NCI-H1694 (cell line): ENCODE measurements at regions not wholly inside any gene's neighbourhood (a gene's known extent, or its start where the extent isn't known, plus 50 kb on each side); places are given as distances from the start of the nearest gene placed in this dataset.

Experiments used
- DNase-seq: peaks from one replicate; lab custom pipeline; 2025; lab: John Stamatoyannopoulos, UW

DNA sequence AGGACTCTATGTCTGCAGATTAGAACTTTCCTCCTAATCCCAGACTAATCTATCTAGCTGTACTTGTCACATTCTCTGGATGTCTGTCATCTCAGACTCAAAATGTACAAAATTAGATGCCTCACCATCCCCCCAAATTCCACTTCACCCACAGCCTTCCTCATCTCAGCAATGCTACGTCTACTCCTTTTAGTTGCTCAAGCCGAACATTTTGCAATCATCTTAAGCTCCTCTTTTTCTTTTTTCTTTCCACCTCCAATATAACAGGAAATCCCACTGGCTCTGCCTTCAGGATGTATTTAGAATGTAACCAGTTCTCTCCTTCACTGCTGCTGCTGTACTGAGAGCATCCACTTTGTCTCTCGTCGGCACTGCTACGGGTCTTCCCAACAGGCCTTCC, 1091.8 kb downstream of the TBC1D22A start:
- no peak for DNase-seq

DNA sequence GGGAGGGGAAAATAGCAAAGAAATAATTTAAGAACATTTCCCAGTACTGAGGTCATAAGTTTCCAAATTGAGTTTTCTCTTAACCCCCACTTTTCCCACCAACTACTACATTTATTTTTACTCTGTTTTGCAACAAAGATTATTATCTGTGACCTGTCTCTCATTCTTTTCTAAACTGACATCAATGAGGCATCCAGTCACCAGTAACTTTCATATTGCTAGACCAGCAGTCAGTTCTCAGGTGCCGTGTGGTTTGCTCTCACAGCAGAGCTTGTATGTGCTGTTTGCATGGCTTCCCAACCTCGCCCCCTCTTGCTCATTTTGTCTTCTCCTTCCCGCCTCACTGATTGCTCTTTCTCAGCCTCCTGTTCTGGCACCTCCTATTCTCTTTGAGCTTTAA, 1091.3 kb downstream of the TBC1D22A start:
- no peak for DNase-seq

DNA sequence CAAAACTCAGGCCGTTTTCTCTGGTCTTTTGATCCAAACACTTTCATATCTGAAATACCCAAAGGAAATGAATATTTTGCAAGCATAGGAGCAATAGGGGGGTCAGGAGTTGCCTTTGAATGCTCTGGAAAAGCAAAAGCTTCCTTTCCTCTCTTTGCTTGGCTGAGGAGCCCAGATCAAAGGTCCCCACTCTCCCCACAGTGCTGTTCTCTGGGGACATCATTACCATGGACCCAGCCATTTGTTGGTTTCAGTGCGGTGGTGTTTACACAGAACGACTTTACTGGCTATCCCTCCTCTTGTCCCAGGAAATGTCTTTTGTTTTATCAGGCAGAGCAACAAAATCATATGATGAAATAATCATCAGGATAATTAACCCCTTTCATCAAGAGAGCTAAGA, 1089.1 kb downstream of the TBC1D22A start:
- DNase-seq = no peak

DNA sequence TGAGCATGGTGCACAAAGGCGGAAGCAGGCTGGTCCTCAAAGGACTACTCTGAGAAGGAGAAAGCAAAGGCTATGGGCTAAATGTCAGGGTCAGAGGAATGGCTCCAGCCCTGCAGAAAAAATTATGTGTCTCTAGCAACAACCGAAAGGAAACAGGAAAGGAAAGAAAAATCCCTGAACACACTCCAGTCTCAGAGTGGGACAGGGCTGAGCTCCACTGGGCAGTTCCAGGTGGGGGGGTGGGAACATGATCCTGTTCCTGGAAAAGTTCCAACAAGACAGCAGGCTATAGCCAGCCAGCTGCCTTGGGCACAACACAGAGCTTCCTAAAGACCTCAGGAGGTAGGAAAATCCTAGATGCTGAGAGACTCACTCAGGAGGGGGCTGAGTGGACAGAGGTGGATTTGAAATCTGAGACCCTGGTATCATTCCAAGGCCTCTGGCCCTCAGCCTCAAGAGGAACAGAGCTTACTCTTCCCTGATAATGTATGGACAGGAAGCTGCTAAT, 1088.2 kb downstream of the TBC1D22A start:
- no peak for DNase-seq

DNA sequence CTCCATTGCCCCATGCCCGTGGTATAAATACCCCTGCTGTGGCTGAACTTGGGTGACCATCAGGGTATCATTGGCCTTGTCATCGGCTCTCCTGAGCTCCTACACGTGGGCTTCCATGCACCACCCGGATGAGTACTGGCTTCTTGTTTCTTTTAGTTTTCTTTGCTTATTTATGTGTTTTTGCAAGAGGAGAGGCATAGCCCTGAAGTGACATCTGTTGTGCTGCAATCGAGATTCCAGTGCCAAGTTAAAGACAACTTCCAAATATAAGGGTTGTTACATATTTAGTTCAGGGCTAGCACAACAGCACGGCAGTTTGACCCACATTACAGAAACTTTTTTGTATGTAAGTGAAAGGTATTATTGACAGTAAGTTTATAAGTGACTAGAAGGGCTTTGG, 1087.1 kb downstream of the TBC1D22A start:
- DNase-seq = no peak

DNA sequence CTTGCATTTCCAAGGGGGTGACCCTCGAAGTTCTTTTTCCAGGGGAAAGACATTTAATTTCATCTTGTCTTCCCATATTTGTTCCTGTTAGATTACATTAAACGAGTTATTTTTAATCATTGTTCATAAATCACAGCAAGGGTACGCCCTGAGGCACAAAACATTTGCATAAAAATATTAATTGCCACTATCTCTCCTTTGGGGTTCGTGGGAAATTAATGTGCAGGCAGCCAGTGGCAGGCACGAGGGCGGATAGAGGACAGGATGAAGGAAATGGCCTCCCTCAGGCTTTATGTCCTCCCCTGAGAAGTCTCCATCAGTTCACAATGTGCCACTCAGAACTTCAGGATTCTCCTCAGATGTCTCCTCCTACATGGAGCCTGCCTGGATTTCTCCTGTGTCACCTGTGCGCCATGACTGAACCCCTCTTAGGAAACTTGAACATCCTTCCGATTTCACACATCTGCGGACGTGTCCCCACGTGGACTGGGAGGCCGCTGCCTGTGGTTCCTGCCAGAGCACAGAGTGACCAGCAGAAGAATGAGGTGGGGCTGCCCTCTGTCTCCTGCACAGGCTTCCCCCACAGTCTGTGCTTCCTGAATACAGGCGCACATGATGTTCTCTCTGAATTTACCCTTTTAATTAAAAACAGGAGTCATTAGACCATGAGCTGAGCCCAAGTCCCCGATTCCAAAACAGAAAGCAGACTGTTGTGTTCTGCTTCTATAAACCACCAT, 1085.9 kb downstream of the TBC1D22A start:
- no peak for DNase-seq

DNA sequence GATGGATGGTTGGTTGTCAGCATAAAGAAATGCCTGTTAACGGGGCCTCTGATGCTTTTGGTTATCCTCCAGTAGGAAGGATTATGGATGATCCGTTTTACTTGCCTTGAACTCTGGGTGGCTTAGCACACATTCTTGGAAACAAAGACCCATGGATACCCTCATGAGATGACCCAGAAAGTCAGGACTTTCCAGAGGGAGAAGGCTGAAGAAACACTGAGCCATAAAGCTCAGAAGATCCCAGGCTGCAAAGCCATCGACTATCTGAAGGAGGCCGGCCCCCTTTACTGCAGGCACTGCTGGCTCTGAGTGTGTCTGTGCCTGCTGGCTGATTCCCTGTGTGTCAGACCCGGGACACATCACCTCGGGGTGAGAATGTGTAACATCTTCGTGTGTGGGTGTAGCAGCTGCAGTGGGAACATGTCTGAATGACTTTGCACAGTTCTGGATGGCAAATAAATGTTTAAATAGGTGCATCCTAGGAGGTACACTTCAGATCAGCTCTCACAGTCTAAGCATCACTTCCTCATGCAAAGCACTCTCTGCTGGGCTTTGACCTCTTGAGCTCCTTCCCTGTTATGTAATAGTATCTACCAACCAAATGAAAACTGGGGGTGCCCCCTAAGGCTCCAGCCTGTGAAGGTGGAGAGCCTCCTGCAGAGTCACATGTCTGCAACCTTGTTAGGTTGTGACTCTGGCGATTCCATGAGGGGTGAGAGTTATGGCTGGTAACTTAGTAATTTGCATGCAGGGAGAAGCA, 1084.9 kb downstream of the TBC1D22A start:
- no peak for DNase-seq

DNA sequence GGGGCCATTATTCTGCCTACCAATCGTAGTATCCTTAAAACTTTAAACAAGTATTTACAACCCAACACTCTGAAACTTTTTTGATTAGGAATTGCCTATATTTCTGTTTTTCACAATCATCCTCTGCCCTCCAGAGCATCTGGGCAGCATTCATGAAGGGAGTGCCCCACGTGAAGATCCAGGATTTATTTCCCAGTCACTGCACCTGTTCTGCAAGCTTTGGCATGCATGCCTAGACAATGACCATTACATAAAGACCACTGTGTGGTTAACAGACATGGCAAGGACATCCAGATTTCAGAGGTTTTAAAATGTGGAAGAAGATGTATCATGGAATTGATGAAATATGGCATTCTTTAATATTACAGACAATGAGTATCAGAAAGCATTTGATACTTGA, 1083.8 kb downstream of the TBC1D22A start:
- no peak for DNase-seq

DNA sequence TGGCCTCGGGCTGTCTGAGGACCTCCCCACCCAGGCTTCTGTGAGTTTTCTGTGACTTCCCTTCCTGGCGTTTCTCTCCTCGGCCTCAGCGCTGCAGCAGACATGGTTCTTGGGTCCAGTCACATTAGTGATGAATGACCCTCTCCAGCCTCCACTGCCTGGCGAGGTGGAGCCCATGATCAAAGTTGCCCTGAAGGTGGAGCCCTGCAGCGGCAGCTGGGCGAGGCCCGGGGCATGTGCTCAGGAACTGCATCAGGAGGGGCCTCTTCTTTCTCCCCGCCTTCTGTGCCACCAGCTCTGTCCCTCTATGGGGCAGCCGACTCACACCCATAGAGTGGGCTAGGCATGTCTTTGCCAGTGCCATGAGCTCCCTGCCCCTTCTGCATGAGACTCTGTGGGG, 1079.7 kb downstream of the TBC1D22A start:
- no peak for DNase-seq

DNA sequence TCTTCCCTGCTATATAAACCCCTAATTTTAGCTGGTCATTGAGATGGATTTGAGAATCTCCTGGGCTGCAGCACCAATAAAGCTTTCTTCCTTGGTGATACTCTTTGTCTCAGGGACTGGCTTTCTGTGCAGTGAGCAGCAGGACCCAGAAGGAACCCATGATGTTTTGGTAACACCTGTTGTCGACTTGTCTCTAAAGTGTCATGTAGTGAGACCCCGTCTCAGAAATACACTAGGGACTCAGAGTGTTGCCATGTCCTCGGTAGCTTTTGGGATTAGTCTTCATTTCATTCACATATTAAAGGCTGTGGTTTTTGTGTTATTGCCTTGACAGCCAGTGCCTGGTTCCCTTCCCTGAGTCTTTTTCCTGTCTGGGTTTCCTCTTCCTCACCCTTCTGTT, 1078.7 kb downstream of the TBC1D22A start:
- DNase-seq = no peak

DNA sequence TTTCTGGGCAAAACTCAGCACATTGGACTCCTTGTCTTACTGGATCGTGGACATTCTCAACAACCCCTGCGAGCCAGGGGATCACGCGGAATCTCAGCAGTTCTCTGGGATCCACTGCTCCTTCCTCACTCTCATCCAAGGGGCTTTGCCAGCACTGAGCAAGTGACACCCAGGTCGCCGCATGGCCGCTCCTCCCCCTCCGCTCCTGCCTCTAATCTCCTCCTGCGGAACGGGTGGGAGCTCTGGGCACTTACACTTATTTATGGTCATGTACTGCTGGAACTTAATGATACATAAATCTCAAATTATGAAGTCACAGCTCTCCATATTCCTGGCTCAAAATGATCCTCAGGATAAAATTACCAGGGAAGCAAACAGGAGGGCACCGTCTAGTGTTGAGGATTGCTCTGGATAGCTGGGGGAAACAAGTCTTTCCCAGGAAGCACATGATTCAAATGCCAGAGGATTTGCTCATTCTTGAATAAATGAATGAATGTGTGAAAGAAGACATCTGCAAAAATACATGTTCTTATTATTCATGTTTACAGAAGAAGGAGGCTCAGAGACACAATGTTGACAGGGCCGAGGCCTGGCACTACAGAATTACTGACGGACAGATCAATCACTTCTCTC, 1077.3 kb downstream of the TBC1D22A start:
- DNase-seq = no peak

DNA sequence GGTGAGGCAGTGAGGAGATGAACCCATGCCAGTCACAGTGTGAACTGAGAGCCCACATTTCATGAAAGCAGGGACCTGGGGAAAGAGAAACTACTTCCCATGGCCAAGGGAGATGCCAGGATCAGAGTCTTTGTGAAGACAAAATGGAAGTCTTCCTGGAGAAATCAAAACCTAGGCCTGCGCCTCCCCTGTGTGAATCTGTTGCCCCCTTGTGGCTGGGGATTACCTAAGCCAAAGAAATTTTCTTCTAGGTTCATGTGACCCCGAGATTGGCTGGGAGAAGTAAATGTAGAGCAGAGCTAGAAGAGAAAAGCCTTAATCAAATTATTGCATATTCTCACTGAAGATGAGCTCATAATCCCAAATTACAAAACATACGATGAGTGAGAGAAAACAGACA, 1075.3 kb downstream of the TBC1D22A start:
- no peak for DNase-seq

DNA sequence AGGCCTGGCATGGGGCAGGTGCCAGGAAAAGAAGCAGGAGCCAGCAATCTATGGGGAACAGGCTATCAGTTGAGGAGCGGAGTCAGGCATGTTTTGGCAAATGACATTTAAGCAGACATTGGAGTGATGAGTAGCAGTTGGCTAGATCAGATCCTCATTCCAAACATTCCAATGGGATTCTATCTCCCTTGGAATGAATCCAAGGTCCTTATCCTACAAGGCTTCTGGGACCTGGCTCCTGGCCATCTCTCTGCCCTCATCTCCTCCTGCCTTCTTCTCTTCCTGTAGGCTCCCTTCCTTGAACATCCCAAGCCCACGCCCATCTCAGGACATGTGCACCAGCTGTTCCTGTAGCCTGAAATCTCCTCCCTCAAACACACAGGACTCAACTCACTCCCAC, 1074.5 kb downstream of the TBC1D22A start:
- no peak for DNase-seq

DNA sequence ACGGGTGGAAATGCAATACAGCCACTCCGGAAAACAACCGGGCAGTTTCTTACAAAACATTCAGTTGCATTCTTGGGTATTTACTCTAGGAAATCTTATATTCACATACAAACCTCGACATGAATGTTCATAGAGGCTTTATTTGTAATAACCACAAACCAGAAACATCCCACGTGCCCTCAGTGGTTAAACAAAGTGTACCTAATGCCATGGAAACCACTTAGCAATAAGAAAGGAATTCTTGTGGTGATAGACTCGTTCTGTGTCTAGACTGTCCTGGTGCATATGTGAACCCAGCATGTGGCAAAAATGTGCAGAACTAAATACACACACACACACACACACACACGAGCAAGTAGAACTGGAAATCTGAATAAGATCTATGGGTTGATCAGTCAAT, 1073.3 kb downstream of the TBC1D22A start:
- DNase-seq = no peak

DNA sequence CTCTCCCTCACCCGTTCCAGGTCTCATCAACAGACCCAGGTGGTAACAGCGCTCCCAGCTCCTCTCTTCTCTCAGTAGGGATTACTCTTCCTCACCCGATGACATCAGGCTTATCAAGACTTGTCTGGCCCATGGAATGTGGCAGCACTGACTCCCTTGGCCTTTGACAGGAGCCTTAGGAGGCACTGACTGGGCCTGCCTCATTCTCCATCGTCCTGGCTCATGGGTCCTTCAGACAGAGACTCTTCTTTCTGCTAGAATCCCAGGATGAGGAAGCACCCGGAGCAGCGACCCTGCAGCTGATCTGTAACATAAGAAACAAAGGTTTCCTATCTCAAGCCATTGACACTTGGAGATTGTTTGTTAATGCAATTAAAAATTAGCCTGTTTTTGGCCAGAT, 1063.6 kb downstream of the TBC1D22A start:
- DNase-seq = no peak

DNA sequence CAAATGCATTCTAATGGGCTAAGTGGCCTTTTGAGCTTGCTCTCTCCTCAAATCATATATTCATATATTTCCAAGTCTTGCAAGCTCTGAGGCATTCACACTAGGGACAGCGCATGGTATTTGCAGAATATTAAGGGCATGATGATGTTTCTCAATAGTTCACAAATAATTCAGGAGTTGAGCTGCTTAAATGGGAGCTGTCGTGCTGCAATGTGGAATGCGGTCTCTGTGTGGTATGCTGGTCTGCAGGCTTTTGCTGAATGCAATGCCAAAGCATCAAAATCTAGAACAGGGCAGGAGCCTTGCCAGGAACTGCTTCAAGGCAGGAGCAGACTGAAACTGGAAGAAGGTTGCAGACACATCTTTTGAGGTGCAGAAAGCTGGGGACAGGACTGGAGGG, 1060.0 kb downstream of the TBC1D22A start:
- DNase-seq = no peak

DNA sequence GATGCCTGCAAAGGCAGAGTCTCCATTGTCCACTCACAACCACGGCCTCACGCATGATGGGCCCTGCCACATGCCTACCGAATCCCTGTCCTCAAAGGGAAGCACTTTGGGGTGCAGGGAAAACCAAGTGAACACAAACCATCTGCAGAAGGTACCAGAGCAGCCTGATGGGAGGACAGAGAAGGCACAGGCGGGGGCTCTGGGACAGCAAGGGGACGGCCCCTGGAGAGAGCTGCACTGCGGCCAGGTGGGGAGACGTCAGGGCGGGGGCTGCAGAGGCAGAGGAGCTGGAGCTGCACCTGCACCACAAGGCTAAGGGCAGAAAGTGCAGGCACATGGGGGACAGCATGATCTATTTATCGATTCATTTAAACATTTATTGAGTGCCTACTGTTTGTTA, 1056.0 kb downstream of the TBC1D22A start:
- no peak for DNase-seq

DNA sequence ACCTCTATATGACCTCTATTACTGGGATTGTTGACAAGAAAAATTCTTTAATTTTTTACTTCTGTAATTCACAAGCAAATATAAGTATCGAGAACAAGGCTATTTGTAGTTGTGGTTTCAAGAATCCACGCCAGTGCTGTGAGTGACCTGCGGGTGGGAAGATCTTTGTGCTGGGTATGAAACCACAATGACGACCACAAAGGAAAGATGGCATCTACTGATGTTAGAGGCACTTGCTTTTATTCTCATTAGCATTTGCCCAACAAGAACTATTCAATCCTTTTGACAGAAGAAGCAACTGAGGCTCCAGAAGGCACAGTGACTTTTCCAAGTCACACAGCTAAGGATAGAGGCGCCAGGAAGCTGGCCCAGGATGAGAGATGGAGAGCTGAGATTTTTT, 1054.9 kb downstream of the TBC1D22A start:
- no peak for DNase-seq

DNA sequence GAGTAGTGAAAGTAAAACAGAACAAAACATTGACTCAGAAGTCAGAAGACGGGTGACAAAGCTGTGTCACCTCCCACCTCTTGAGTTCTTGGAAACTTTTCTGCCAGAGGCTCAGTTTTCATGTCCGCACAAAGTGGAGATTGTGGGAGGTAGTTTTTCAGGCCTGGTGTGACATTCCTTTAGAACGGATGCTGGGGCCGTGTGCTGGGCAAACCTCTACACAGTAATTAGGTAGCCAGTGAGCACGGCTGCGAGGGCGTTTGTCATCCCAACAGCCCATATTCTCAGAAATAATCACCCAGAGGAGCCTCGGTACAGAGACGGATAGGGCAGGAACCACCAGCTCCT, 1054.4 kb downstream of the TBC1D22A start:
- no peak for DNase-seq

DNA sequence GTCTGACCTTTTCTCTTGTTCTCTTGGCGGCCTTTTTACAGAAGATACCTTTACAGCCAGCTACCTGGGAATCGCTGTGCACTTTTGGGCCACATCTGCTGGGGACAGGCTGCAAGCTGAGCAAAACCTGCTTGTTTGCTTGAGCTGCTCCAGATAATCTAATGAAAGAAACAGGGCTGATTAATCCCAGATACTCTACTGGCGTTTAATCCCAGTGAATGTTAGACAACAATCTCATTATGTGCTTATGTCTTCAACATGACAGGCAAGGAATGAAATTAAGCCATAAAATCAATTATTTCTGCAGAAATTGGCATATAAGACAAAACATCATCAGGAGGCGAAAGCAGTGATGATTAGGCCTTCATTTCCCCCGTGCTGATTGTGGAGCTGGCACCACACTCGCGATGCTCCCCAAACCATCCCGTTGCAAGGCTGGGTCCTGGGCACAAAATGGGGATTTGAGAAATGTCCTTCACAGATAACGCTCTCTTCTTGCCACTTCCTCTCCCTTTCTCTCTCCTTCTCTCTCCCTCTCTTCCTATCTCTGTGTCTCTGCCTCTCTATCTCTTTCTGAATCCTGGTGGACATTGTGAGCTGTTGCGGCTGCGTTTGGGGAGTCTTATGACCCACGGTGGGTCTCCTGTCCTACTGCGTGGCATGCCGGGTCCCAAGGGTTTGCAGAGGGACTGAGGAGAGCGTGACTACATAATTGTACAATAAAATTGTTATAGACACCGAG, 1053.8 kb downstream of the TBC1D22A start:
- DNase-seq = no peak

DNA sequence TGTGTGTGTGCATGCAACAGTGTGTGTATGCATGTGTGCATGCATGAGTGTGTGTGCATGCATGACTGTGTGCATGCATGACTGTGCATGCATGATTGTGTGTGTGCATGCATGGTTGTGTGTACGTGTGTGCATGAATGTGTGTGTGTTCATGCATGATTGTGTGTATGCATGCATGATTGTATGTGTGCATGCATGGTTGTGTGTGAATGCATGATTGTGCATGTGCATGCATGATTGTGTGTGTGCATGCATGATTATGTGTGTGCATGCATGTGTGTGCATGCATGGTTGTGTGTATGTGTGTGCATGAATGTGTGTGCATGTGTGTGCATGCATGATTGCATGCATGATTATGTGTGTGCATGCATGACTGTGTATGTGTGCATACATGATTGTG, 1052.0 kb downstream of the TBC1D22A start:
- DNase-seq = no peak

DNA sequence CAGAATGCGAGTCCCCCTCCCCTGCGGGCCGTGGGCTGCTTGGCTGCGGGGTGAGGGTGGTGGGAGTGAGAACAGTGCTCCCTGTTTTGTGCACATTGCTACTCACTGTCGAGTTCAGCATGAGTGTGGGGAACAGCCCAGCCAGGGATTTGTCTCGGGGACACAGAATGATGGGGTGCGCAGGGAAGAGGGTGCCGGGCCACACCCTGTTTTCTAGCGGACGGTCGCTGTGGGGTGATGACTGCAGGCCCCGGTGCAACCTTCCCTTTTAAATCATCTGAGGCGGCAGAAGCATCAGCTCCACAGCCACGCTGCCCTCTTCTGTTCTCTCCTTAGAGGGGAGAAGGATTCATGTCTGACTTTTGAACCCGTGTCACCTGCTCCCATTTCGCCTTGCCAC, 1051.2 kb downstream of the TBC1D22A start:
- no peak for DNase-seq

DNA sequence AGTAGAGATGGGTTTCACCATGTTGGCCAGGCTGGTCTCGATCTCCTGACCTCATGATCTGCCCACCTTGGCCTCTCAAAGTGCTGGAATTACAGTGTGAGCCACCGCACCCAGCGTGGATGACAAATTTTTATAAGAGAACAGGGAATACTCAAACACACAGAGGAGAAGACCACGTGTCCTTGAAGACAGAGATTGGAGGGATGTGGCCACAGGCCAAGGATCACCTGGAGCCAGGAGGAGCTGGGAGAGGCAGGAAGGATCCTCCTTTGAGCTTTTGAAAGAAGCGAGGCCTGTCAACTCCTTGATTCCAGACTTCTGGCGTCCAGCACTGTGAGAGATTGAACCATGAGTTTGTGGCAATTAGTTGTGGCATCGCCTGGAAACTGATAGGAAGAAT, 1049.5 kb downstream of the TBC1D22A start:
- DNase-seq = no peak
